CD14-positive monocyte (primary cell): ENCODE measurements at regions not wholly inside any gene's neighbourhood (a gene's known extent, or its start where the extent isn't known, plus 50 kb on each side); places are given as distances from the start of the nearest gene placed in this dataset.

Experiments
- DNase-seq, 3 donors: peaks; one replicate each; pipeline ENCODE4 v3.0.0-alpha.2; 2011 to 2022
- H2AFZ ChIP-seq: 2 replicates; pipeline ENCODE4 v1.6.0; 2012; ENCODE audit warnings: mild to moderate bottlenecking, low read depth, low read length, inconsistent platforms; ENCODE audit not compliant: insufficient read depth, poor library complexity, severe bottlenecking
- H3K27ac ChIP-seq, 2 donors: 1 replicate in 1 of 2; 2 replicates in 1 of 2; pipeline ENCODE4 v1.5.1; 2012 to 2013; ENCODE audit warnings: low read length in 2 of 2, control low read depth in 1 of 2, inconsistent platforms in 1 of 2, low read depth in 1 of 2, mild to moderate bottlenecking in 1 of 2
- H3K27me3 ChIP-seq, 2 donors: one replicate each; pipeline versions ENCODE4 v1.6.0 to v1.6.1; 2011 to 2013; ENCODE audit warnings: low read length in 2 of 2; ENCODE audit not compliant: control insufficient read depth in 2 of 2, insufficient read depth in 2 of 2
- H3K36me3 ChIP-seq, 2 donors: replicated peaks in 1 of 2; 1 replicate in 1 of 2; 2 replicates in 1 of 2; pipeline versions ENCODE4 v1.5.1 to v1.6.1; 2012 to 2013; ENCODE audit warnings: low read length in 2 of 2, control low read depth in 1 of 2, inconsistent platforms in 1 of 2, mild to moderate bottlenecking in 1 of 2; ENCODE audit not compliant: insufficient read depth in 2 of 2, control insufficient read depth in 1 of 2
- H3K4me1 ChIP-seq, 2 donors: 1 replicate in 1 of 2; 2 replicates in 1 of 2; pipeline versions ENCODE4 v1.5.1 to v1.6.1; 2012 to 2013; ENCODE audit warnings: low read length in 2 of 2, control low read depth in 1 of 2, inconsistent platforms in 1 of 2, mild to moderate bottlenecking in 1 of 2, moderate library complexity in 1 of 2; ENCODE audit not compliant: insufficient read depth in 2 of 2, control insufficient read depth in 1 of 2
- H3K4me2 ChIP-seq: replicated peaks from 2 replicates; pipeline ENCODE3; 2012; ENCODE audit warnings: low read length, moderate library complexity, mild to moderate bottlenecking; ENCODE audit not compliant: poor library complexity, severe bottlenecking; ENCODE audit errors: extremely low read depth
- H3K4me3 ChIP-seq, 3 experiments: fragments of 200-600 bp in 1 of 3; sonication (generic) in 1 of 3; replicated peaks in 1 of 3; 1 replicate in 2 of 3; 2 replicates in 1 of 3; pipeline ENCODE4 v1.5.1; 2011 to 2013; ENCODE audit warnings: low read length in 3 of 3, mild to moderate bottlenecking in 3 of 3, control low read depth in 2 of 3, low read depth in 2 of 3, inconsistent platforms in 1 of 3, moderate library complexity in 1 of 3
- H3K79me2 ChIP-seq: 2 replicates; pipeline ENCODE4 v1.6.0; 2012; ENCODE audit warnings: mild to moderate bottlenecking, control low read depth, inconsistent platforms, low read length, moderate library complexity; ENCODE audit not compliant: insufficient read depth
- H3K9ac ChIP-seq: 2 replicates; pipeline ENCODE4 v1.6.0; 2017; ENCODE audit warnings: low read length, mild to moderate bottlenecking; ENCODE audit not compliant: insufficient read depth, poor library complexity, severe bottlenecking
- H3K9me3 ChIP-seq, 2 donors: replicated peaks in 1 of 2; 1 replicate in 1 of 2; 2 replicates in 1 of 2; pipeline versions ENCODE4 v1.5.1 to v1.6.1; 2012 to 2013; ENCODE audit warnings: low read length in 2 of 2, control low read depth in 1 of 2; ENCODE audit not compliant: control insufficient read depth in 1 of 2, insufficient read depth in 1 of 2
- H4K20me1 ChIP-seq: 2 replicates; pipeline ENCODE4 v1.6.0; 2012; ENCODE audit warnings: mild to moderate bottlenecking, low read length, control low read depth, moderate library complexity; ENCODE audit not compliant: insufficient read depth
- H3K27ac Mint-ChIP-seq, 7 donors: one replicate each; pipeline ENCODE4 v1.8.0; 2020; ENCODE audit warnings: mild to moderate bottlenecking in 7 of 7, mixed read lengths in 7 of 7, moderate library complexity in 6 of 7, inconsistent platforms in 2 of 7
- H3K27me3 Mint-ChIP-seq, 3 donors: one replicate each; pipeline ENCODE4 v1.8.0; 2021 to 2022; ENCODE audit warnings: low read depth in 3 of 3, mild to moderate bottlenecking in 3 of 3, mixed read lengths in 3 of 3, moderate library complexity in 3 of 3, inconsistent platforms in 1 of 3
- H3K36me3 Mint-ChIP-seq, 2 donors: one replicate each; pipeline ENCODE4 v1.8.0; 2020; ENCODE audit warnings: mixed read lengths in 2 of 2, inconsistent platforms in 1 of 2, mild to moderate bottlenecking in 1 of 2
- H3K4me1 Mint-ChIP-seq: one replicate; pipeline ENCODE4 v1.8.0; 2020; ENCODE audit warnings: mild to moderate bottlenecking, mixed read lengths
- H3K4me3 Mint-ChIP-seq, 2 donors: one replicate each; pipeline ENCODE4 v1.8.0; 2020; ENCODE audit warnings: mild to moderate bottlenecking in 2 of 2, mixed read lengths in 2 of 2, moderate library complexity in 1 of 2
- H3K9me3 Mint-ChIP-seq, 7 donors: one replicate each; pipeline ENCODE4 v1.8.0; 2020 to 2022; ENCODE audit warnings: mixed read lengths in 7 of 7, mild to moderate bottlenecking in 6 of 7, moderate library complexity in 6 of 7, inconsistent platforms in 2 of 7
- CTCF ChIP-seq: fragments of 200-600 bp; IDR thresholded peaks from one replicate; pipeline ENCODE4 v1.8.0; 2022; ENCODE audit warnings: antibody characterized with exemption, mild to moderate bottlenecking
- WGBS: methylation state at CpG from one replicate; pipeline ENCODE4 v1.1.5; 2013; ENCODE audit warnings: missing lambda C conversion rate; ENCODE audit not compliant: insufficient coverage; 5-methylcytosine and 5-hydroxymethylcytosine counted together
- intact Hi-C, 2 donors: fragments of 100-400 bp; cut with micrococcal nuclease; formaldehyde crosslinking; loops; one replicate each; pipeline versions ENCODE4 v1.15.0 to v1.15.1; 2023

DNA sequence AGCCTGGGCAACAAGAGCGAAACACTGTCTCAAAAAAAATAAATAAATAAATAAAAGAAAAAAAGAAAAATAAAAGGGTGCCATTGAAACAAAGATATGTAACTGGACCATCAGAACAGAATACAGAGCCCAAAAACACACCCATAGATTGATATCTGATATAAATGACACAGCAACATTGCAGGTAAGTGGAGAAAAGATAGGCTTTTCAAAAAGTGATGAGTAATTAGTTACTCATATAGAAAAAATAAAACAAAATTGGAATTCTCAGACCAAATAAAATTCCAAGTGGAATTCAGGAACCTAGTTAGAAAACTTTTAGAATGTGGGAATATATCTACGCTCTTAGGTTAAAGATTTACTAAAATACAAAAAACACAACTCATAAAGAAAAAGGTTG lies 60.6 kb upstream of the CHD6 start:
- no CpG with 5 or more reads among the region's 2 CpGs for WGBS
- H3K9ac ChIP-seq = no peak overlapping the region
- no peaks in the 10 kb centered on the region for H3K79me2 ChIP-seq
- no peaks in the 10 kb centered on the region for H3K4me1 ChIP-seq
- Mint-ChIP-seq H3K4me3 (no peak overlapping the region), H3K4me1 (no peaks in the 10 kb centered on the region), H3K27me3 (peaks cover 8 to 20% (median 11%) of the 10 kb centered on the region in 3 donors), H3K27ac (no peak overlapping the region), H3K36me3 (no peaks in the 10 kb centered on the region), H3K9me3 (peaks cover 0 to 2% (median 0%) of the 10 kb centered on the region in 7 donors)
- DNase-seq = no peak
- no peak overlapping the region for H3K27ac ChIP-seq
- peaks cover 2 to 7% of the 10 kb centered on the region in 2 donors for H3K27me3 ChIP-seq
- H3K4me3 ChIP-seq = no peak overlapping the region
- H3K9me3 ChIP-seq = no peaks in the 10 kb centered on the region
- no peak overlapping the region for H3K4me2 ChIP-seq
- no peak overlapping the region for H2AFZ ChIP-seq
- intact Hi-C loops = no loop called here
- no peaks in the 10 kb centered on the region for H3K36me3 ChIP-seq
- no peak for TF ChIP-seq CTCF
- no peaks in the 10 kb centered on the region for H4K20me1 ChIP-seq

DNA sequence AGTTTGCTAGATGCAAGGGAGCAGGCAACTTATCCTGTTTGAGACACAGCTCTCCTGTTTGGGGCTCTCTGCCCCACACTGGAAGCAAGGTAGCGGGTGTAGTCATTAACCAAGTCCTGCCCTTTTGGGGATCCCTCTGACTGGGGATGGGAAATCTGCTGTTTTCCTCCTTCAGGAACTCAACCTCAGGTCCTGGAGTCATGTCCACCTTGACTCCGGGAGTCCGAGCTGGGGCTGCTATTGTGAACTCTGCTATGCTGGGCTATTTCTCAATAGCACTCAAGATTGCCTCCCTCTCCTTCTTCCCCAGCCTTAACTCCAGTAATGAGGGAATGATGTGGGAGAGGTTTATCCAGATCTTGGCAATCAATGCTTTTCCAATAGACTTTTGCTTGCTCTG lies 54.1 kb upstream of the CHD6 start:
- no peaks in the 10 kb centered on the region for H3K79me2 ChIP-seq
- no peak overlapping the region for H3K4me3 ChIP-seq
- intact Hi-C loops = no loop called here
- DNase-seq = no peak
- no peaks in the 10 kb centered on the region for H3K36me3 ChIP-seq
- H3K27ac ChIP-seq = no peak overlapping the region
- Mint-ChIP-seq H3K4me1 (peaks cover 8% of the 10 kb centered on the region), H3K36me3 (no peaks in the 10 kb centered on the region), H3K4me3 (no peak overlapping the region), H3K9me3 (peaks cover 0 to 4% (median 0%) of the 10 kb centered on the region in 7 donors), H3K27ac (no peak overlapping the region), H3K27me3 (peaks cover 9 to 26% (median 9%) of the 10 kb centered on the region in 3 donors)
- H4K20me1 ChIP-seq = no peaks in the 10 kb centered on the region
- no peak overlapping the region for H3K4me2 ChIP-seq
- H3K9me3 ChIP-seq = no peaks in the 10 kb centered on the region
- peaks cover 2 to 7% of the 10 kb centered on the region in 2 donors for H3K27me3 ChIP-seq
- no peak overlapping the region for H3K9ac ChIP-seq
- WGBS = 83% methylated on average over 1 of the region's 3 CpGs
- H2AFZ ChIP-seq = no peak overlapping the region
- H3K4me1 ChIP-seq = peaks cover 0 to 8% of the 10 kb centered on the region in 2 donors
- no peak for TF ChIP-seq CTCF
